ENCODE measurements at regions not wholly inside any gene's neighbourhood (a gene's known extent, or its start where the extent isn't known, plus 50 kb on each side); places are given as distances from the start of the nearest gene placed in this dataset.
A peak's percentile ranks its signal among the peaks of the same experiment; 100 is the strongest.

DNA sequence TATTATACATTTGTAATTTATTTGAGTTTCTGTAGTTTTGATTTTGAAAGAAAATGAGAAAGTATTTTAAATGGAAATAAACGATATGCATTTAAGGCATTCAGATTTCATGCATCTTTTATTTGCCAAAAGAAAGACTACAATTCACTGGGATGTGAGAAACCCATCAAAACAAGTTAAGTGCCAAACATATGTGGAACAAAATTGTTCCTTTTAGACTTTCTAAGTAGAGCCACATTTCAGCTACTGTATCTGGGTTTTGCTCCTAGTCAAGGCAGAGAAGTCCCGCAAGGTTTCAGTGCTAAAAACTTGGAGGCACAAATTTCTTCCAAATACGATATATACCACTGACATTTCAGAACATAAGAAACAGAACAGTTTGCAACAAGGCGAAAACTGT, 1191.9 kb downstream of the SLITRK5 start:
- DNase-seq (ENCODE audit: low spot score) = no peak

DNA sequence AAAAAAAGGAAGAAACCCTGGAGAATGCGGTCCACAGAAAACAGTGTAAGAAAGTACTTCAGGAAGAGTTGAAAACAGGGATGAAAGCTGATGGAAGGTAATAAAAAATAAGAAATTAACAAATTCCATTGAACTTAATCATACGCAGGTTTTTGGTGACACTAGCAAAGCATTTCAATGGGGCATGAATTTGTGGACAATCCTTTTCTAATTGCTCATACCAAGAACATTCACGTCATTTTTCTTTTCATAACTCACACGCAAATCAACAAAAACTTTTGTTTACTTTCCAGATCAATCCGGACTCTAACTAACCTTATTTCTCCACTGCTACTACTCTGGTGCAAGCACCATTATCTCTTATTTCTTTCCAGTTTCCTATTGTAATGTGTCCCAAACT, 1195.0 kb downstream of the SLITRK5 start:
- no peak for DNase-seq (ENCODE audit: low spot score)

DNA sequence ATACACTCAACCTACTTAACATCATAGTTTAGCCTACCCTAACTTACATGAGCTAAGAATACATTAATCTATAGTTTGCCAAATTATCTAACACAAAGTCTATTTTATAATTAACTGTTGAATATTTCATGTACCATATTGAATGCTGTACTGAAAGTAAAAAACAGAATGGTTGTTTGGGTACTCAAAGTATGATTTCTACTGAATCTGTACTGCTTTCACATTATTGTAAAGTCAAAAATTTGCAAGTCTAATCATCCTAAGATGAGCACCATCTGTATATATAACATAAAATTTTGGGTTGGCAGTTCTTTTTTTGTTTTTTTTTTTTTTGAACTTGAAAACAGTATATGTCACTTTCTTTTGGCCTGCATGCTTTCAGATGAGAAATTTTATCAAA, 1212.6 kb downstream of the SLITRK5 start:
- no peak for DNase-seq (ENCODE audit: low spot score)

DNA sequence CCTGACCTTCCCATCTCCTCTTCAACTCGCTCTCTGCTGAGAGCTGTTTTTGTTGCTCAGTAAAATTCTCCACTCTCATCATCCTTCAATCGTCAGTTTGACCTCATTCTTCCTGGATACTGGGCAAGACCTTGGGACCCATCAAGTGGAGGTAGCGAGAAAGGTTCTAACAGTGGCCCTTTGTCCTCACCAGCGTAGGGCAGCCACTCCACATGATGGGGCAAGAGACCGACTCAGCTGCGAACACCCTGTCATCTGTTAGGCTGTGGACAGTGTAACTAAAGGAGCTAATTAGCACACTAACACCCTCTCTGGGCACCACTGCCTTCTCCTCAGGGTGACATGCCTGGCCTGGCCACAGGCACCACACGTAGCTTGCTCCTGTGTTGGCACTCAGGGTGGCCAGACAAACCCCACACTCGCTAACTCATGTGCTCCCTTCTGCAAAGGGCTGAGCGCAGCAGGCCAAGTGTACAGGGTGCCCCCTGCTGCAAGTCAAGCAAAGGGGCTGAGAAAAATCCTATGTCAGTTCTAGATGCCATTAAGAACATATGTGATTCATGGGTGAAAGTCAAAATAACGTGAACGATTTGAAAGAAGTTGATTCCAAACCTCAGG, 1216.0 kb downstream of the SLITRK5 start:
- no peak for DNase-seq (ENCODE audit: low spot score)

DNA sequence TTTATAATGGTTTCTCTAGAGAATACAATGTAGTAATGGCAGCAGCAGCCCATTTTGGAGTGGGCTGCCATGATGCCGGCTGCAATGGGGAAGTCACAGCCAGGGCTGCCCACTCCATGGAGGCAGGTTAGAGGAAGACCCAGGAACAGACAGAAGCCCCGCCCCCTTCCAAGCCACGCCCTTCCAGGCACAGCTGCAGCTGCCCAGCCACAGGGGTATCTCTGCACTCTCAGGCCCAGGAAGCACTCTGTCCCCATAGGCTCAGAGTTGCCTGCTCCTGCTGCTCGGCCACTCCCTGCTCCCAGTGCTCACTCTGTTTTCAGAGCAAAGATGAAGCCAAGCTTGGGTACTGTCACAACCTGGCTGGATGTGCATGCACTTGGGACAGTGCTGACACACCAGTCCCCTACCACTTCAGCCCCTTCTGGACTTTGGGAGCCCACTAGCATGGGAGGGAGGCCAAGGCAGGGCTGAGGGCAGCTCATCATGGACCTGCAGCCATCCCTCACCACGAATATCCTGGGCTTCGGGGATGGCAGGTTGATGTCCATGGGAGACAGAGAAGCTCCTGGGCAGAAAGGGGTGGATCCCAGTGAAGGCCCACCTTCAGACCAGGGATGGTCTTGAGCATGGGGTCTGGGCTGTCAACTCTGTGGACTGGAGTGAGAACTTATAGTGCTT, 1224.2 kb downstream of the SLITRK5 start:
- no peak for DNase-seq (ENCODE audit: low spot score)

DNA sequence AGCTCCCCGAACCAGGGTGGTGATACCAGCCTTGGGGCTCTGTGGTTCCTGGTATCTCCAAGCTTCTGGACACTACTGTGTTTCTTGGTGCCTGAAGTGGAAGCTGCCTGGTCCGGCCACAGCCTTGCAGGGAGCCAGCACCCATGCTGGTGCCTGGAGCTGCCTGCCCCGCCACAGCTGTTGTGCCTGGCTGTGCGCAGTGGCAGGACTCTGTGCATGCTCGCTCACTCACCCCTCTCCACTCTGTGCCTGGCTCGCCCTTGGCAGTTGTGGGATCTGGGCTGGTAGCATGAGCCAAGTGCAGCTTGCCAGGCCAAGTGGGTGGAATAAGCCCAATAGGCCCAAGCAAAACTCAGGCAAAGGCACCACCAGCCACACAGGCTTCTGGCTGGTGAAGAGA, 1225.3 kb downstream of the SLITRK5 start:
- DNase-seq (ENCODE audit: low spot score) = no peak

DNA sequence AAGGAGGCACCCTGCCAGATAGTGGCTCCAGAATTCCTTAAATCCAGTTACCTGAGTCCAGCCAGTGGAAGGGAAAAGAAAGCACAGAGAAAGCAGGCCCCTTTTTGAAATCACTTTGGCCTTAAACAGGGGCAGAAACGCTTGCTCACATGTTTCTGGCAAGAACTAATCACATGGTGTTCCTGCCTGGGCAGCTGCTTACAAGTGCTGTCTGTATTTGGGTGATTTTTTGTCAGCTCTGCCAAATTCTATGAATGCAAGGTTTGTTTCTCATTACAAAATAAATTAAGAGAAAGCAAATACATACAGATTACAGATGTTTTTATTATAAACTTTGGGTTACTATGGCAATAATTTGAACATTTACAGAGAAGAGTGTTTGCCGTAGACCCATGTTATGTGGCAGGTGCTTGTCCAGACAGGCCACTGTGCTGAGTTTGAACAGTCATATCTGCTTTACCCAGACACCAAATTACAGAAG, 1237.8 kb downstream of the SLITRK5 start:
- peak; percentile 15 for DNase-seq (ENCODE audit: low spot score)

DNA sequence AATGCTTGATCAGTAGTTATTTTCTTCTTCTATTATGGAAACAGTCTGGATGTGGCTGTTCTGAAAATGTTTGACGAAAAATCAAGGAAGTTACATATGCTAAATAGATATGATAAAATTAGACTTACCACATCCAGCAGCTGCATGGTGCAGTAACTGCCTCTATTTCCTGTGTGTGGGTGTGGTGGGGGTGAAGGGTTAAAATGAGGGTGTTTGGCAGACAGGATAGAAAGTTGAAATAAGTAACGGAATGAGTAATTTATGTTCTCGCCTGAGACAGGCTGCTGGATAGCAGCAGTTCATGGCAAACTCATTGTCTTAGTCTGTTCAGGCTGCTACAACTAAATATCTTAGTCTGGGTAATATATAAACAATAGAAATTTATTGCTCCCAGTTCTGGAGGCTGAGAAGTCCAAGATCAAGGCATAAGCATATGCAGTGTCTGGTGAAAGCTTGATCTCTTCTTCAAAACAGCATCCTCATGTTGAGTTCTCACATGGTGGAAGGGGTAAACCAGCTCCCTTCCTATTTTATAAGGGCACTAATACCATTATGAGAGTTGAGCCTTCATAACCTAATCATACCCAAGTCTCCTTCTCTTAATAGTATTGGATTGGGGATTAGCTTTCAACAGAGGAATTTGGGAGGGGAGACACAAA, 1248.9 kb downstream of the SLITRK5 start:
- no peak for DNase-seq (ENCODE audit: low spot score)

DNA sequence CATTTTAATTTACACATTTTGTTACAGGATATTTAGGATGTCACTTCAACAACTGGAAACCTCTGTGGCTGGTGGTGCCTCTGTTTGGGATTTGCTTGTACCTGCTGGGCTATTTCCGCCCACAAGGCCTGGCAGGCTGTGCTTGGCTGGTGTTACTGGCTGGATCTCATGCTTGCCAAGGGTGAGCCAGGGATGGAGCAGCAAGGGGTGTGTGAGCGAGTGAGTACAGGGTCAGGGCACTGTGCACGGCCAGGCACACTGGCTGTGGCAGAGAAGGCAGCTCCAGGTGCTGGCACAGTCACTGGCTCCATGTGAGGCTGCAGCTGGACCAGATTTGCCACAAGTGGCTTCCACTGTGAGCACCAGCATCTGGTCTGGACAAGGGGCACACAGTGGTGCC, 1254.8 kb downstream of the SLITRK5 start:
- DNase-seq (ENCODE audit: low spot score) = no peak

DNA sequence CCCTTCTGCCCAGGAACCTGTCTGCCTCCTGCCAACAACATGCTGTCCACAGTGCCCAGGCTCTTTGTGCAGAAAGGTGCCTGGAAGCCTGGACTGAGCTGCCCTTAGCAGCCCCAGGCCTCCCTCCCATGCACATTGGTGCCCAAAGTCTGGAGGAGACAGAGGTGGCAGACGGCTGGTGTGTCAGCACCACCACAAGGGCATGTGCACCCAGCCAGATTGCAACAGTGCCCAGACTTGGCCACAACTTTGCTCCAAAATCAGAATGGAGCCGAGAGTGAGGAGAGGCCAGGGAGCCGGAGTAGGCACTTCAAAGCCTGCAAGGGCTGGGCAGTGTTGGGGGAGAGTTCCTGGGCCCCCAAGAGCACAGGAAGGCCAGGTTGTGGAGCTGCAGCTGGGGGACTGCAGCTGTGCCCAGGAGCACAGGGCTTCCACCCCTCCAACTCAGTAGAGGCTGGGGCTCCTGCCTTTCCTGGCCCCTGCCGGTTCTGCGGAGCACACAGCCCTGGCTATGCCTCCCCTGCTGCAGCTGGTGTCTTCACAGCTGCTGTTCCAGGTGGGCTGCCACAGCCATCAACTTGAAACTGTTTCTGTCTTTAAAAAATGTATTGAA, 1255.8 kb downstream of the SLITRK5 start:
- DNase-seq (ENCODE audit: low spot score) = no peak

DNA sequence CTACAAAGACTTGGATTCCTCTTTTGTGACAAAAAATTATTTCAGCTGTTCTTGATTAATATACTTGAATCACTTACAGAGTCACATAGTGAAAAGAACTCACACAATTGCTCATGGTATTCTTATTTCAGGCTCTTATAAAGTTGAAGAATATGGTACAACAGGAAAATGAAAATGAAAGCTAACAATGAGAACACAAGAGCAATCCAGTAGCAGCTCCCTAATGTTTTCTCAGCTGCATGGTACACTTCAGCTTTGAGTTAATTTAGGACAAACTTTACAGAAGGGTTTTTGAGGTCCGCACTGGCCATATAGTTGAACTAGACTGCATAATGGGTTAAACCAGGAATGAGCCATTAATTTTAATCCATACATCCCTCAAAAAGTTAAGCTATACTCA, 1261.8 kb downstream of the SLITRK5 start:
- no peak for DNase-seq (ENCODE audit: low spot score)

DNA sequence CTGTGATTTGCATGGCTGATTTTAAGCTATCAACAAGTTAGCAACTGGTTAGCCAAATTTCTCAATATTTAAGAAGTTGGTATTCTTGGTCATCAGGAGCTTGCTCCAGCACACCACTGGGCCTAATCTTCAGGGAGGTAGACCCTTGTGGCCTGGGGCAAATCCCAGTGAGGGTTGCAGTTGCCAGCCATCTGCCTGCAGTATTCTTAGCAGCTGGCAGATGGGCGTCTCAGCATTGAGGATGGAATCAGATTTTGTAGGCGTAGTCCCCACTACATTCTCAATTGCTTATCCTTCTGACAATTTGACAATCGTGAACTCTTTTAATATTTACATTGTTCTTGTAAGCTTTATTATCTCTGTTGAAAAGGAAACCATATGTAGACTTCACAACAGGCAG, 1266.2 kb downstream of the SLITRK5 start:
- no peak for DNase-seq (ENCODE audit: low spot score)

DNA sequence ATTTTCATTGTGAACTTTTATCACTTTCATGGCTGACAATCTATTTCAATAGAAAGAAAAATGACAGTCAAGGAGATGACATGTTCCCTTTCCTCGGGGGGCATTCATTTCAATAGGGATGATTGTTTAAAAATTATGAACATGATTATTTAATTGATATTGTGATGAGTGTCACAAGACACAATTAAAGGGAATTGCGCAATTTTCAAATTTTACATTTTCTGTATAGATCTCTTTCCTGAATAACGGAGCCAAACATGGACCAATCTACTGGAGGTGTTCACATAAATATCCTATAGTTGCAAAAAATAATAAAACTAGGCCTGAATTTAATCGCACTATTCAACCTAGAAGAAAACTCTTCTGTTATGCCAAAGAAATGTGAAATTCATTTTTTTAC, 1274.6 kb downstream of the SLITRK5 start:
- DNase-seq (ENCODE audit: low spot score) = no peak

DNA sequence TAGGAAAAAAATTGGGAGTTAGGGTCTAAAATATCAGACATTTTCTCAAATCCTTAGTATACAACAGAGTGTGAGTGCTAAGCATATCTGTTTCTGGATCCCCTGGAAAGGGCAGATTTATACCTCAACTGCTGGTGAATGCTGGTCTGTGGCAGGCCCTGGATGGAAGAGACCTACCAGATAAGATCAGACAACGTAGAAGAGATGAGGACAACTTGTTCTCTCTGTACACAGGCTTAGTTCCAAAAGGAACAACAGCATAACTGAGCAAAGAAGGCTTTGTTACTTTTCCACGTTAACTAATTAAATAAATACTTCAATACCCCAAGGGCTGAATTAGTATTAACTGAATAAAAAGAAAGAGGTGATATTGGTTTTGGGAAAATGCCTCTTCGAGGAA, 1277.3 kb downstream of the SLITRK5 start:
- no peak for DNase-seq (ENCODE audit: low spot score)

DNA sequence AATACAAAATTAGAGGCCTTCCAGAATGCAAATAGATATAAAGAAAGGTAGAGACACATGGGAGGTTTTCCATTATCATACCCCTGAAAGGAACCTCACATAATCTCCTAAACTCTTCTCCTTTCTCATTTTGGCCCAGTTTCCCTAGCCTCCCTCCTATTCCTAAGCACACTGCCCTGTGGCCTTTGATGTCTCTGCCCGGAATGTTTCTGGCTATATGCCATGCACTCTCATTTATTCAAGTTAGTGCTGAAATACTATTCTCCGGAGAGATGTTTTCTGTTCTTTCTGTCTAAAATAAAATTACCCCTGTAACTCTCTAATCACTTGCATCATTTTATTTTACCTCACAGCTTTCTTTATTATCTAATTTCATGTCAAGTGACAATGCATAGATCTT, 1287.7 kb downstream of the SLITRK5 start:
- DNase-seq (ENCODE audit: low spot score) = no peak

DNA sequence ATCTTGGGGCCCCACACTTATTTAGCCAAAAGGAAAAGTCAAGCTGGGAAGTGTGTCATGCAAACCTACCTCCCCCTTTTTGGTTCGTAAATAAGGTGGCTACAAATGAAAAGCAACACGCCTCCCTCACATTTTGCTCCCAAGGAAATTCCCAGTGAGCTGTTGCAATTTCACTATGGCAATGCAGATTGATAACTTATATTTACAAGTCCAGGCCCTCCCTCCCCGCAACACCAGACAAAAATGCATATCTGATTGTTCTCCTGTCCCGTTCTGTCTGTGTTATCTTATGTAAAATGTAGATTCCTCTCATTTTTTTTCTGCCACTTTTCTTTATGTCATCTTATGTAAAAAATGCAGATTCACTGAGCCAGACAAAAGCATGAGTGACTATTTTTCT, 1305.3 kb downstream of the SLITRK5 start:
- no peak for DNase-seq (ENCODE audit: low spot score)

DNA sequence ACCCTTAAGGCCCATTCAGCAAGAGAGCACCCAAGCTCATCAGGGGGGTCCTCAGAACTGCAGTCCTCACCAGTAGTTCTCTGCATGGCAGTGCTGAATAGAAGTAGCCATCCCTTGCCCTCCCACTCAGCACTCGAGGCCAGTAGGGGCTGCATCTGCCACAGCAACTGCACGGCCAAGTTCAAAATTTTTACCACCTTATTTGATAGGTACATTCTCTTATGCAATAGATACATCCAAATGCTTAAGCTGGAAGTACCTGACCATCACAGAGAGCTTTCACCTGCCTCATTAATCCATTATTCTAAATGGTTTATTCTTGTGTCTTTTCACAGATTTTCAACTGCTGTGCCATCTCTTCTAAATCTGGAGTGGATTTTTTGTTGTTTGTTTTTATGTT, 1307.4 kb downstream of the SLITRK5 start:
- DNase-seq (ENCODE audit: low spot score) = no peak

DNA sequence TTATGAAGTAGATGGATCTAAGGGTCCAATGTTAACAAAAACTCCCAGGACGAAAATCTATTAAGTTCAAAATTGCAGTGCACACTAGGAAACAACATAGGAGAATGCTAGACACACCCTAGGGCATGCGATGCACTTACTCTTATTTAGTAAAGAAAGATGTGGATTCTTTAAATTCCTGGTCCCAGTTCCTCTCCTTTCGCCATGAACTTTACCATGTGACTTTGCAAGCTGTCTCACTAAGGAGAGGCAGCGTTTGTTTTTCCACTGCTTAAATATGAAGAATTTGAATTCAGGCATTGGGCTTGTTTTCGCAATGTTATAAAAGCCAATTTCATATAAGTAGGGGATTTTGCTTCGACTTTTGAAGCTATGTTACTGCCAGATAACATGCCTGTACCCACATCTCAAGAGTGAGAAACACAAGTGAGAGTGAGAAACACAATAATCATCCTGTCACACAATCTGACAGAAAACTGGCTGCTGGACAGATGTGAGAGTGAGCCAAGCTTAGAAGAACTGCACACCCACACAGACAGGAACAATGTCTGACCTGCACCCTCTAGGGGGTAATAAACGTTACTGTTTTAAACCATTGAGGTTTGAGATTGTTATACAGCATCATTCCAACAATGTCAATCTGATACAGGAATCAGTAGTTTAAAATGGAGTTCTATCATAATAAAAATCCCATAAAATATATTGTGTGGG, 1308.4 kb downstream of the SLITRK5 start:
- peak; percentile 8 for DNase-seq (ENCODE audit: low spot score)

DNA sequence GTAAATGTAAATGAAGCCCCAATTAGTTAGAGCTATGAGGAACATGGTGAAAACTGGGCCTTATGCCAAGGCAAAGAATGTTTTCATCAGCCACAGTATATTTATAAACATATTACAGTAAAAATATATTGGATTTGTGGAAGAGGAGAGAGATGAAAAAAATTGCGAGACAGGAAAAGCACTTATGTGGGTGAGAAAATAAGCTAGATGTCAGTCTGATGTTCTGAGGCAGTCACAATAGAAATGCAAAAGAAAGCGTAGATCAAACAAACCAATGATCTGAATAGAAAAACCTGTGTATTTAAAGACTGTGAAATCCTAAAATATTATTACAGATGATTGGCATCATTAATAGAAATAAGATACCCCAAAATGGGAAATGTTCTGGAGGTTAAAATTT, 1332.5 kb downstream of the SLITRK5 start:
- DNase-seq (ENCODE audit: low spot score) = no peak

DNA sequence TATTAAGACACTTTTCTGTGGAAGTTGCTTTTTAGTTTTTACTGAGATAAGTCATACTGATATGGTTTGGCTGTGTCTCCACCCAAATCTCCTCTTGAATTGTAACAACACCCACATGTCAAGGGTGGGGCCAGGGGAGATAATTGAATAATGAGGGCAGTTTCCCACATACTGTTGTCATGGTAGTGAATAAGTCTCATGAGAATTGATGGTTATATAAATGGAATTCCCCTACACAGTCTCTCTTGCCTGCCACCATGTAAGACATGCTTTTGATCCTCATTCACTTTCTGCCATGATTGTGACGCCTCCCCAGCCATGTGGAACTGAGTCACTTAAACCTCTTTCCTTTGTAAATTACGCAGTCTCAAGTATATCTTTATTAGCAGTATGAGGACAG, 1340.4 kb downstream of the SLITRK5 start:
- DNase-seq (ENCODE audit: low spot score) = no peak

DNA sequence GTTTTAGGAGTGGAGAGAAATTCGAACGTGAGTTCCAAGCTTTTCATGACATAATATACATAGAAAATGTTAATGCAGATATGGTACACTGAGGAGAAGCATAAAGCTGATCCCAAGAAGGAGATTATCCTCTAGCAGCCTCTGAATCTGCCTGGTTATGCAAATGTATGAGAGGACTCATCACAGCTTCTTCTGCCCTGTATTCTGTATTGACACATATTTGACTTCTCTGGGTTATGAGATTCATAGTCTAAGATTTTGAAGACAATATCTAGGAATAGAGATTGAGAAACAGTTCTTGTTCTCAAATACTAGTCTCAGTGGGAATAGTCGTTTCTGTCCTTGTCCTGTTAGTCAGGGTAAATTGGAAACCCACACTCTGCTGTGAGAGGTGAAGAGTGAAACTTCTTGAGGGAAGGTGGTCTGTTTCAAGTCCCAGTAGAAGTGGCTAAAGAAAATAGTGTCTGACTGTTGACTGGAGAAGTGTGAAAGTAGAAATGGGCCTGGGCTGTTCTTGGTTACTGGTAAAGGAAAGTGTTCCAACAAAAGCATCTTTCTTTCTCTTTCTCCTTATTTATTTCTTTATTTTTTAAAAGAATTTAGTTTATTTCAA, 1356.6 kb downstream of the SLITRK5 start:
- no peak for DNase-seq (ENCODE audit: low spot score)

DNA sequence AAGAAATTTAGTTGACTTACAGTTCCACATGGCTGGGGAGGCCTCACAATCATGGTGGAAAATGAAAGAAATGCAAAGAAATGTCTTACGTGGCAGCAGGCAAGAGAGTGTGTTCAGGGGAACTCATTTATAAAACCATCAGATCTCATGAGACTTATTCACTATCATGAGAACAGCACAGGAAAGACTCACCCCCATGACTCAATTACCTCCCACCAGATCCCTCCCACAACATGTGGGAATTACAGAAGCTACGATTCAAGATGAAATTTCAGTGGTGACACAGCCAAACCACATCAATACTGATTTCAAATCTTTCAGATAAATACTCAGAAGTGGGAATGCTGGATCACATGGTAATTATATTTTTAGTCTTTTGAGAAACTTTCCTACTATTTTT, 1357.9 kb downstream of the SLITRK5 start:
- DNase-seq (ENCODE audit: low spot score) = no peak

Data from COLO829 (cell line).